HEK293 (cell line): ENCODE measurements at regions not wholly inside any gene's neighbourhood (a gene's known extent, or its start where the extent isn't known, plus 50 kb on each side); places are given as distances from the start of the nearest gene placed in this dataset.

Experiments
- CTCF ChIA-PET: fragments of 350-600 bp; formaldehyde crosslinking; extraction: SDS; loops from one replicate; lab custom pipeline; 2021; ENCODE audit warnings: antibody characterized with exemption; lab: Yijun Ruan, JAX
- POLR2A ChIA-PET: fragments of 300-600 bp; formaldehyde crosslinking; extraction: SDS; loops from one replicate; lab custom pipeline; 2020; ENCODE audit warnings: antibody characterized with exemption, inconsistent platforms; lab: Yijun Ruan, JAX
- H3K27ac ChIP-seq: fragments of 200-500 bp; sonication (Bioruptor generic); 2 replicates; pipeline ENCODE4 v1.5.1; 2014; ENCODE audit warnings: low read depth, low read length, control low read depth, inconsistent platforms; ENCODE audit errors: extremely low read depth
- H3K36me3 ChIP-seq, 2 experiments: fragments of 200-500 bp in 1 of 2; sonication (Bioruptor generic) in 1 of 2; 1 replicate in 1 of 2; 2 replicates in 1 of 2; pipeline ENCODE4 v1.5.1; 2014 to 2017; ENCODE audit warnings: inconsistent platforms in 2 of 2, low read length in 2 of 2; ENCODE audit not compliant: control insufficient read depth in 2 of 2, insufficient read depth in 1 of 2
- H3K4me1 ChIP-seq: fragments of 200-500 bp; sonication (Bioruptor generic); 2 replicates; pipeline ENCODE4 v1.5.1; 2014; ENCODE audit warnings: mild to moderate bottlenecking, low read length, inconsistent platforms; ENCODE audit not compliant: control insufficient read depth, insufficient read depth
- H3K4me3 ChIP-seq: 2 replicates; pipeline ENCODE4 v1.5.1; 2011; ENCODE audit warnings: low read depth, mild to moderate bottlenecking, control low read depth, low read length, moderate library complexity
- H3K9me3 ChIP-seq: fragments of 200-500 bp; sonication (Bioruptor generic); 2 replicates; pipeline ENCODE4 v1.5.1; 2014; ENCODE audit warnings: low read depth, low read length, inconsistent platforms; ENCODE audit not compliant: control insufficient read depth, insufficient read depth
- BCL11A ChIP-seq: fragments of 450-650 bp; formaldehyde crosslinking; IDR thresholded peaks from 2 replicates; pipeline ENCODE4 v1.5.1; 2016; ENCODE audit warnings: low read depth, missing biosample characterization, missing genetic modification characterization
- GFI1B ChIP-seq: fragments of 450-650 bp; formaldehyde crosslinking; IDR thresholded peaks from 2 replicates; pipeline ENCODE4 v1.5.1; 2016; ENCODE audit warnings: missing biosample characterization, missing genetic modification characterization
- KLF7 ChIP-seq: fragments of 450-650 bp; formaldehyde crosslinking; IDR thresholded peaks from 2 replicates; pipeline ENCODE4 v1.5.1; 2016; ENCODE audit warnings: missing biosample characterization, missing genetic modification characterization, borderline replicate concordance
- KLF8 ChIP-seq: fragments of 450-650 bp; formaldehyde crosslinking; IDR thresholded peaks from 2 replicates; pipeline ENCODE4 v1.5.1; 2016; ENCODE audit warnings: missing biosample characterization, missing genetic modification characterization
- REPIN1 ChIP-seq: fragments of 450-650 bp; formaldehyde crosslinking; IDR thresholded peaks from 2 replicates; pipeline ENCODE4 v1.5.1; 2017; ENCODE audit warnings: missing biosample characterization, missing genetic modification characterization, low read depth
- TRIM28 ChIP-seq: IDR thresholded peaks from 2 replicates; pipeline ENCODE4 v1.6.1; 2011; ENCODE audit warnings: low read length, control low read depth, borderline replicate concordance
- ZBTB1 ChIP-seq: fragments of 450-650 bp; formaldehyde crosslinking; IDR thresholded peaks from 2 replicates; pipeline ENCODE4 v1.5.1; 2016; ENCODE audit warnings: missing biosample characterization, missing genetic modification characterization
- ZNF211 ChIP-seq: fragments of 450-650 bp; formaldehyde crosslinking; IDR thresholded peaks from 2 replicates; pipeline ENCODE4 v1.5.1; 2016; ENCODE audit warnings: low read depth, missing biosample characterization, missing genetic modification characterization
- ZNF366 ChIP-seq: fragments of 450-650 bp; formaldehyde crosslinking; conservative IDR thresholded peaks from 2 replicates; pipeline ENCODE4 v1.5.1; 2016; ENCODE audit warnings: missing biosample characterization, missing genetic modification characterization
- ZNF416 ChIP-seq: fragments of 450-650 bp; formaldehyde crosslinking; IDR thresholded peaks from 2 replicates; pipeline ENCODE4 v1.5.1; 2016; ENCODE audit warnings: missing biosample characterization, missing genetic modification characterization
- ZNF544 ChIP-seq: fragments of 450-650 bp; formaldehyde crosslinking; IDR thresholded peaks from 2 replicates; pipeline ENCODE4 v1.5.0; 2017; ENCODE audit warnings: missing biosample characterization, missing genetic modification characterization
- ZNF623 ChIP-seq: fragments of 450-650 bp; formaldehyde crosslinking; IDR thresholded peaks from 2 replicates; pipeline ENCODE4 v1.5.1; 2016; ENCODE audit warnings: missing biosample characterization, missing genetic modification characterization
- ZNF791 ChIP-seq: fragments of 450-650 bp; formaldehyde crosslinking; IDR thresholded peaks from 2 replicates; pipeline ENCODE4 v1.5.1; 2016; ENCODE audit warnings: missing biosample characterization, missing genetic modification characterization
- ZNF792 ChIP-seq: fragments of 450-650 bp; formaldehyde crosslinking; IDR thresholded peaks from 2 replicates; pipeline ENCODE4 v1.5.1; 2016; ENCODE audit warnings: missing biosample characterization, missing genetic modification characterization
- ZNF837 ChIP-seq: fragments of 450-650 bp; formaldehyde crosslinking; IDR thresholded peaks from 2 replicates; pipeline ENCODE4 v1.5.1; 2016; ENCODE audit warnings: missing biosample characterization, missing genetic modification characterization
- TF ChIP-seq, protein P1 (sequence below): fragments of 450-650 bp; formaldehyde crosslinking; IDR thresholded peaks from 2 replicates; pipeline ENCODE4 v1.5.1; 2016; ENCODE audit warnings: missing biosample characterization, missing genetic modification characterization
- TF ChIP-seq, protein P2 (sequence below): fragments of 450-650 bp; formaldehyde crosslinking; IDR thresholded peaks from 2 replicates; pipeline ENCODE4 v1.5.1; 2016; ENCODE audit warnings: missing biosample characterization, missing genetic modification characterization
- TF ChIP-seq, protein P3 (sequence below): fragments of 450-650 bp; IDR thresholded peaks from 2 replicates; pipeline ENCODE4 v1.5.1; 2018; ENCODE audit warnings: missing biosample characterization, missing genetic modification characterization

DNA sequence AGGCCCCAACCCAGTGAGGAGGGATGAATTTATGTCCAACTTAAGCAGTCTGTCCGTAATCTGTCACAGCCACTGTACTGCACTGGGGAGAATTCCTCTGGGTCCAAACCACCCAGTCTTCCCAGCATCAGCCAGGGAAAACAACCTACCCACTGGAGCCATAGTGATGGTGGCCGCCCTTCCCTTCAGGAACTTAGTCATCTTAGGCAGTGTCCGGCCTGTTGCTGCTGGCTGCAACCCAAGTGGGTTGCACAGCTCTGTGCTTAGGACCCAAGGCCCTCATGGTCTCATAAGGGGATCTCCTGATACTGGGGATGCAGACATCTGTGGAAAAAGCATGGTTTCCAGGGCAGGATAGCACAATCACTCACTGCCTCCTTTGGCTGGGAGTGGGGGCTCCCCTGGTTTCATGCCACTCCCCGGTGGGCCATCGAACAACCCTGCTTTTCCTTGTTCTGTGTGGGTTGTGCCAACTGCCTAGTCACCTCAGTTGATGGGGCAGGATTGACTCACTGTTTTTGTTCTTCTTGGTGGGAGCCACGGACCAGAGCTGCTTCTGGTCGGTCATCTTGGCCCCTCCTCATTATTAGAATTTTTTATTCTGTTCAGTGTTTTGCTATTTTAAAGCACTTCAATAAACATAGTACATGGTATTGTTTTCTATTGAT lies 591.9 kb downstream of the DOK5 start:
- ChIA-PET CTCF (no interaction called here), POLR2A (no interaction called here)
- Histone ChIP-seq H3K9me3 (no peaks in the 10 kb centered on the region), H3K36me3 (no peaks in the 10 kb centered on the region), H3K27ac (no peak overlapping the region), H3K4me3 (no peak overlapping the region), H3K4me1 (no peaks in the 10 kb centered on the region)
- TF ChIP-seq KLF8 (tag by site-specific recombination), result no peak
- TF ChIP-seq, protein P1, sequence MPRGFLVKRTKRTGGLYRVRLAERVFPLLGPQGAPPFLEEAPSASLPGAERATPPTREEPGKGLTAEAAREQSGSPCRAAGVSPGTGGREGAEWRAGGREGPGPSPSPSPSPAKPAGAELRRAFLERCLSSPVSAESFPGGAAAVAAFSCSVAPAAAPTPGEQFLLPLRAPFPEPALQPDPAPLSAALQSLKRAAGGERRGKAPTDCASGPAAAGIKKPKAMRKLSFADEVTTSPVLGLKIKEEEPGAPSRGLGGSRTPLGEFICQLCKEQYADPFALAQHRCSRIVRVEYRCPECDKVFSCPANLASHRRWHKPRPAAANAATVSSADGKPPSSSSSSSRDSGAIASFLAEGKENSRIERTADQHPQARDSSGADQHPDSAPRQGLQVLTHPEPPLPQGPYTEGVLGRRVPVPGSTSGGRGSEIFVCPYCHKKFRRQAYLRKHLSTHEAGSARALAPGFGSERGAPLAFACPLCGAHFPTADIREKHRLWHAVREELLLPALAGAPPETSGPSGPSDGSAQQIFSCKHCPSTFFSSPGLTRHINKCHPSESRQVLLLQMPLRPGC, result no peak

DNA sequence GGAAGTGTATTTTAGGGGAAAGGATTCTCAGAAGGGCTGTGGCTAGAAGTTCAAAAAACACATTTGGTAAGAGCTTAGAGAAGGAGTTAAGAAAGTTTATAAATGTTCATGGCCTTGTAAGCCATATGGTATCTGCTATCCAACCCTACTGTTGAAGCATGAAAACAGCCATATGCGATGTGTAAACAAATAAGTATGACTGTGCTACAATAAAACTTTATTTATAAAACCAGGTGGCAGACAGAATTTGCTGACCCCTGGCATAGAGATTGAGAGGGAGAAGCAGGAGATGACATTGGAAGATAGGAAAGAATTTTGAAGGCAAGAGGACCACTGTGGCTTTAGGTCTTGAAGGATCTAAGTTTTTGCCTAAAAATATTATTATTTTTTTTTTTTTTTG lies 583.5 kb downstream of the DOK5 start:
- Histone ChIP-seq H3K27ac (no peak overlapping the region), H3K4me1 (no peaks in the 10 kb centered on the region), H3K9me3 (no peaks in the 10 kb centered on the region), H3K36me3 (no peaks in the 10 kb centered on the region), H3K4me3 (no peak overlapping the region)
- no peak for TF ChIP-seq ZBTB1 (tag by site-specific recombination)
- no peak for TF ChIP-seq REPIN1 (tag by site-specific recombination)
- TF ChIP-seq BCL11A, result no peak
- no peak for TF ChIP-seq ZNF416
- TF ChIP-seq, protein P2, sequence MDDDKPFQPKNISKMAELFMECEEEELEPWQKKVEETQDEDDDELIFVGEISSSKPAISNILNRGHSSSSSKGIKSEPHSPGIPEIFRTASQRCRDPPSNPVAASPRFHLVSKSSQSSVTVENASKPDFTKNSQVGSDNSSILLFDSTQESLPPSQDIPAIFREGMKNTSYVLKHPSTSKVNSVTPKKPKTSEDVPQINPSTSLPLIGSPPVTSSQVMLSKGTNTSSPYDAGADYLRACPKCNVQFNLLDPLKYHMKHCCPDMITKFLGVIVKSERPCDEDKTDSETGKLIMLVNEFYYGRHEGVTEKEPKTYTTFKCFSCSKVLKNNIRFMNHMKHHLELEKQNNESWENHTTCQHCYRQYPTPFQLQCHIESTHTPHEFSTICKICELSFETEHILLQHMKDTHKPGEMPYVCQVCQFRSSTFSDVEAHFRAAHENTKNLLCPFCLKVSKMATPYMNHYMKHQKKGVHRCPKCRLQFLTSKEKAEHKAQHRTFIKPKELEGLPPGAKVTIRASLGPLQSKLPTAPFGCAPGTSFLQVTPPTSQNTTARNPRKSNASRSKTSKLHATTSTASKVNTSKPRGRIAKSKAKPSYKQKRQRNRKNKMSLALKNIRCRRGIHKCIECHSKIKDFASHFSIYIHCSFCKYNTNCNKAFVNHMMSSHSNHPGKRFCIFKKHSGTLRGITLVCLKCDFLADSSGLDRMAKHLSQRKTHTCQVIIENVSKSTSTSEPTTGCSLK (tag by site-specific recombination), result no peak
- TF ChIP-seq KLF7, result no peak
- no peak for TF ChIP-seq ZNF211 (tag by site-specific recombination)
- TF ChIP-seq ZNF623, result no peak
- no peak for TF ChIP-seq GFI1B (tag by site-specific recombination)
- TF ChIP-seq ZNF837, result no peak
- ChIA-PET CTCF (no interaction called here), POLR2A (no interaction called here)

DNA sequence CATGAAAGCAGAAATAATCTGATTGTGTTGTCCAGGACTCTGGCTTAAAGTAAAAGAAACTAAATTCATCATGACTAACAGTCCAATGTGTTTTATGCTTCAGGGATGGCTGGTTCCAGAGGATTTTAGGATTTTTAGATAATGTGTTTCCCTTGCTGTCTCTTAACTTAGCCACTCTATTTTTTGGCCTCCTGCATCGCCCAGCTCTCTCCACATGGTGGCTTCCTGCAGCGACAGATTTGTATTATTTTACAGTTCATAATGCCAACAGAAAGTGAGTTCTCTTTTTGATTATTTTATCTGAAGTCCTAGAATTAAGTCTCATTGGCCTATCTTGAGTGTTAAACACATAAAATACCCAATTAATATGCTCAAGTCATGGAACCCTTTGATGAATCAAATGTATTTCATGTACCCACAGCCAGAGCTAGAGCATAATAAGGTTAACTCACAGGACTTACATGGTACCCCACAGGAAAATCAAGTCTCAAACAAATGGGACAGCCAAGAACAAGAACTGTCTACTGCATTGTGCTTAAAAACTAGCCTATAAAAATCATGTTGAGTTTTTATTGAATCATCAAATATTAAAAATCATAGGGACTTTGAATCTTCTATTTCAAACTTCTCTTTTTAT lies 582.5 kb downstream of the DOK5 start:
- Histone ChIP-seq H3K4me3 (no peak overlapping the region), H3K4me1 (no peaks in the 10 kb centered on the region), H3K36me3 (no peaks in the 10 kb centered on the region), H3K27ac (no peak overlapping the region), H3K9me3 (no peaks in the 10 kb centered on the region)
- CTCF ChIA-PET, result interaction anchor here (0.6 kb wide), 2 partner anchors 555 to 588 kb away, joined by 3 read pairs; no protein-coding TSS in a partner anchor
- POLR2A ChIA-PET, result no interaction called here
- no peak for TF ChIP-seq ZNF544 (tag by site-specific recombination)
- no peak for TF ChIP-seq ZNF837
- TF ChIP-seq TRIM28, result no peak
- TF ChIP-seq ZNF792 (tag by site-specific recombination), result no peak
- TF ChIP-seq BCL11A, result no peak
- TF ChIP-seq, protein P3, sequence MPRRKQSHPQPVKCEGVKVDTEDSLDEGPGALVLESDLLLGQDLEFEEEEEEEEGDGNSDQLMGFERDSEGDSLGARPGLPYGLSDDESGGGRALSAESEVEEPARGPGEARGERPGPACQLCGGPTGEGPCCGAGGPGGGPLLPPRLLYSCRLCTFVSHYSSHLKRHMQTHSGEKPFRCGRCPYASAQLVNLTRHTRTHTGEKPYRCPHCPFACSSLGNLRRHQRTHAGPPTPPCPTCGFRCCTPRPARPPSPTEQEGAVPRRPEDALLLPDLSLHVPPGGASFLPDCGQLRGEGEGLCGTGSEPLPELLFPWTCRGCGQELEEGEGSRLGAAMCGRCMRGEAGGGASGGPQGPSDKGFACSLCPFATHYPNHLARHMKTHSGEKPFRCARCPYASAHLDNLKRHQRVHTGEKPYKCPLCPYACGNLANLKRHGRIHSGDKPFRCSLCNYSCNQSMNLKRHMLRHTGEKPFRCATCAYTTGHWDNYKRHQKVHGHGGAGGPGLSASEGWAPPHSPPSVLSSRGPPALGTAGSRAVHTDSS (tag by site-specific recombination), result no peak
- TF ChIP-seq ZNF791 (tag by site-specific recombination), result no peak
- TF ChIP-seq ZNF366, result no peak
